HepG2 (cell line): ENCODE measurements at regions not wholly inside any gene's neighbourhood (a gene's known extent, or its start where the extent isn't known, plus 50 kb on each side); places are given as distances from the start of the nearest gene placed in this dataset.

Source experiments
- ATAC-seq: fragments of 200-7000 bp; cut with Tn5 transposase; 3 replicates; pipeline ENCODE4 v1.9.1; 2020; ENCODE audit warnings: mild to moderate bottlenecking, moderate library complexity
- BruUV-seq: library from RNA; stranded (reverse); fragments of 400-500 nt; replicated peaks from 2 replicates; lab custom pipeline; 2021; lab: Mats Ljungman, UMichigan
- CTCF ChIA-PET: fragments of 300-600 bp; formaldehyde crosslinking; extraction: SDS; loops from one replicate; lab custom pipeline; 2021; ENCODE audit warnings: low total read pairs, inconsistent platforms, low intra/inter-chr PET ratio; lab: Yijun Ruan, JAX
- POLR2A ChIA-PET: fragments of 350-600 bp; sonication (Branson Sonifier 250); formaldehyde crosslinking; loops from one replicate; lab custom pipeline; 2020; ENCODE audit warnings: antibody characterized with exemption, inconsistent platforms; lab: Yijun Ruan, JAX
- DNase-seq: peaks from one replicate; pipeline ENCODE4 v3.0.0-alpha.2; 2015; ENCODE audit warnings: low spot score
- FAIRE-seq: peaks from 3 replicates; lab custom pipeline; 2011; peaks lifted over from hg19 to GRCh38; lab: Jason Lieb, UNC
- H2AFZ ChIP-seq: one replicate; pipeline ENCODE4 v1.6.1; 2011; ENCODE audit warnings: low read length, inconsistent platforms
- H3K27ac ChIP-seq: fragments of 300-600 bp; 3 replicates; pipeline ENCODE4 v1.8.0; 2011; ENCODE audit warnings: mixed run types, mild to moderate bottlenecking, mixed read lengths, low read length, inconsistent platforms; ENCODE audit not compliant: insufficient read depth; ENCODE audit errors: extremely low read length
- H3K27me3 ChIP-seq, 2 experiments: fragments of 200-600 bp in 1 of 2; 2 replicates in 1 of 2; 3 replicates in 1 of 2; pipeline versions ENCODE4 v1.6.0 to v1.8.0; 2011; ENCODE audit warnings: low read length in 2 of 2, mild to moderate bottlenecking in 2 of 2, moderate library complexity in 2 of 2, inconsistent platforms in 1 of 2; ENCODE audit not compliant: insufficient read depth in 2 of 2, control insufficient read depth in 1 of 2
- H3K36me3 ChIP-seq, 2 experiments: fragments of 200-600 bp in 1 of 2; replicated peaks in 1 of 2; 2 replicates in 1 of 2; 3 replicates in 1 of 2; pipeline versions ENCODE4 v1.5.1 to v1.8.0; 2011; ENCODE audit warnings: low read length in 2 of 2, inconsistent platforms in 1 of 2; ENCODE audit not compliant: insufficient read depth in 2 of 2, control insufficient read depth in 1 of 2
- H3K4me1 ChIP-seq: 2 replicates; pipeline ENCODE4 v1.5.1; 2012; ENCODE audit warnings: low read length, inconsistent platforms; ENCODE audit not compliant: insufficient read depth
- H3K4me2 ChIP-seq: 2 replicates; pipeline ENCODE4 v1.6.0; 2011; ENCODE audit warnings: low read depth, low read length, inconsistent platforms
- H3K4me3 ChIP-seq, 3 experiments: fragments of 200-600 bp in 1 of 3; sonication (generic), shearing (Covaris generic) in 1 of 3; replicated peaks in 1 of 3; 2 replicates each; pipeline ENCODE4 v1.5.1; 2011 to 2016; ENCODE audit warnings: low read length in 3 of 3, inconsistent platforms in 2 of 3, low read depth in 2 of 3, mild to moderate bottlenecking in 2 of 3, control low read depth in 1 of 3, mixed read lengths in 1 of 3; ENCODE audit not compliant: insufficient read depth in 1 of 3
- H3K79me2 ChIP-seq: one replicate; pipeline ENCODE4 v1.6.1; 2011; ENCODE audit warnings: low read length, inconsistent platforms; ENCODE audit not compliant: insufficient read depth
- H3K9ac ChIP-seq: 2 replicates; pipeline ENCODE4 v1.6.0; 2011; ENCODE audit warnings: mild to moderate bottlenecking, low read depth, low read length, inconsistent platforms; ENCODE audit not compliant: insufficient read depth
- H3K9me3 ChIP-seq: 2 replicates; pipeline ENCODE4 v1.5.1; 2012; ENCODE audit warnings: mild to moderate bottlenecking, low read length
- H4K20me1 ChIP-seq: 2 replicates; pipeline ENCODE4 v1.6.0; 2011; ENCODE audit warnings: inconsistent platforms, mild to moderate bottlenecking, low read length, moderate library complexity; ENCODE audit not compliant: insufficient read depth
- AGO2 ChIP-seq: fragments of 200-400 bp; formaldehyde crosslinking; optimal IDR thresholded peaks from 2 replicates; pipeline ENCODE3; 2017; ENCODE audit warnings: mild to moderate bottlenecking, low read depth, low read length, moderate library complexity
- ETS1 ChIP-seq: sonication (generic); formaldehyde crosslinking; IDR thresholded peaks from 2 replicates; pipeline ENCODE4 v1.4.0; 2020; ENCODE audit warnings: missing genetic modification reagents
- GMEB2 ChIP-seq: IDR thresholded peaks from 2 replicates; pipeline ENCODE4 v1.6.1; 2016; ENCODE audit warnings: missing biosample characterization, missing genetic modification reagents, low read depth
- RARG ChIP-seq: sonication (generic); formaldehyde crosslinking; IDR thresholded peaks from 2 replicates; pipeline ENCODE4 v1.4.0; 2020; ENCODE audit warnings: low read depth, mild to moderate bottlenecking, missing genetic modification reagents
- USF2 ChIP-seq, 2 experiments: sonication (generic) in 1 of 2; formaldehyde crosslinking in 1 of 2; IDR thresholded peaks; 2 replicates each; pipeline versions ENCODE4 v1.5.1 to v1.6.1; 2011 to 2020; ENCODE audit warnings: borderline replicate concordance in 1 of 2, low read depth in 1 of 2, low read length in 1 of 2, mild to moderate bottlenecking in 1 of 2, missing genetic modification reagents in 1 of 2, moderate library complexity in 1 of 2
- ZNF18 ChIP-seq: sonication (generic); formaldehyde crosslinking; IDR thresholded peaks from 2 replicates; pipeline ENCODE4 v1.8.0; 2022; ENCODE audit warnings: mild to moderate bottlenecking, missing genetic modification reagents; ENCODE audit not compliant: insufficient replicate concordance
- ZNF430 ChIP-seq: sonication (generic); formaldehyde crosslinking; IDR thresholded peaks from 2 replicates; pipeline ENCODE4 v1.9.0; 2021; ENCODE audit warnings: mild to moderate bottlenecking, missing genetic modification reagents
- ZNF484 ChIP-seq: sonication (generic); formaldehyde crosslinking; IDR thresholded peaks from 2 replicates; pipeline ENCODE4 v1.5.1; 2020; ENCODE audit warnings: mild to moderate bottlenecking, low read depth, missing genetic modification reagents, borderline replicate concordance
- ZNF652 ChIP-seq: IDR thresholded peaks from 2 replicates; pipeline ENCODE4 v1.6.1; 2016; ENCODE audit warnings: low read depth, borderline replicate concordance
- ZNF687 ChIP-seq: sonication (generic); formaldehyde crosslinking; IDR thresholded peaks from 2 replicates; pipeline ENCODE4 v1.5.1; 2020; ENCODE audit warnings: mild to moderate bottlenecking, missing genetic modification reagents, moderate library complexity
- ZNF775 ChIP-seq: sonication (generic); formaldehyde crosslinking; IDR thresholded peaks from 2 replicates; pipeline ENCODE4 v1.4.0; 2020; ENCODE audit warnings: missing genetic modification reagents, mild to moderate bottlenecking, moderate library complexity, borderline replicate concordance
- ZNF891 ChIP-seq: sonication (generic); formaldehyde crosslinking; IDR thresholded peaks from 2 replicates; pipeline ENCODE4 v1.5.0; 2020; ENCODE audit warnings: mild to moderate bottlenecking, missing genetic modification reagents
- WGBS: methylation state at CpG from one replicate; pipeline ENCODE4 v1.1.6; 2017; ENCODE audit warnings: low lambda C conversion rate; 5-methylcytosine and 5-hydroxymethylcytosine counted together
- in situ Hi-C: cut with HindIII; loops from 2 replicates; pipeline ENCODE4 v1.10.0; 2017; ENCODE audit warnings: low pct_unique_long_range_greater_than_20kb; ENCODE audit not compliant: extremely low pct_ligation_motif_present
- intact Hi-C: fragments of 100-400 bp; cut with micrococcal nuclease; formaldehyde crosslinking; loops from one replicate; pipeline ENCODE4 v1.10.0; 2022; ENCODE audit not compliant: unreplicated experiment

DNA sequence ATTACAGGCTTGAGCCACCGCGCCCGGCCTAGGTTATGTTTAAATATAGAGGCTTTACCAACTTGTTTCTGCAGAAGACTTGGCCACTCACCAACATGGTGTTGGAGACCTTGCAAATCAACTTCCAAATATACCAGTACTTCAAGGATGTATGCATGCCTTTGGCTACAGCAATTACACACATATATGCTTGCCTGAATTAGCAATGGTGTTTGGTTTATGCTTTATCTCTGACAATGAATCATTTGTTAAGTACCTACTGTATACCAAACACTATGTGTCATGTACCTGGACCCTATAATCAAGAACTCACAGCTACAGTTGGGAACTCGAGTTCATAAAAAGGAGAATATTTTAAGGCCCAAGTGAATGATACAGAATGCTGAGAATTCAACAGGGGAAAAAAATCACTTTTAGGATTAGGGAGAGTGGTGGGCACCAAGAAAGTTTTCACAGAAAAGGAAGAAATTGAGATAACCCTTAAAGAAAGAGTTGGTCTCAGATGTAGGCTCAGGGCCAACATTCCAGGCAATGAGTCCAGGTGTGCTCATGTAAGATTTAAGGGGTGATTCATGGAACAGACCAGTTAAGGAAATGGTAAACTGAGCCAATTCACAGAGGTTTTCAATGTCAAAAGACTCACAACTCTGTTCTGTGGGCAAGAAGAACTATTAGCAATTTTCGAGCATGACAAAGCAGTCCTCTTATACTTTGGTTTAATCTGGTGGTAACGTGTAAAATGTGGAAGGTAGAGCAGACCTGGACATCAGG, 98.9 kb downstream of the BCOR start:
- Histone ChIP-seq H3K27ac (no peak overlapping the region), H3K27me3 (no peaks in the 10 kb centered on the region), H4K20me1 (no peaks in the 10 kb centered on the region), H2AFZ (no peak overlapping the region), H3K79me2 (no peaks in the 10 kb centered on the region), H3K4me3 (no peak overlapping the region), H3K9me3 (no peaks in the 10 kb centered on the region), H3K36me3 (no peaks in the 10 kb centered on the region), H3K4me1 (peaks cover 49% of the 10 kb centered on the region), H3K4me2 (no peak overlapping the region), H3K9ac (no peak overlapping the region)
- no peak for FAIRE-seq
- intact Hi-C loops = no loop called here
- POLR2A ChIA-PET = no interaction called here
- TF ChIP-seq AGO2 (no peak), RARG (CRISPR knock-in tag) (no peak), ETS1 (CRISPR knock-in tag) (no peak), ZNF18 (CRISPR knock-in tag) (no peak), ZNF430 (no peak), ZNF652 (no peak), ZNF484 (CRISPR knock-in tag) (no peak), USF2 (IDR thresholded peaks at IDR 0.05; ENCODE audit: low read depth, low read length) (no peak), USF2 (CRISPR knock-in tag; IDR thresholded peaks at IDR 0.05; ENCODE audit: borderline replicate concordance) (no peak), ZNF891 (CRISPR knock-in tag) (no peak), ZNF687 (CRISPR knock-in tag) (no peak), GMEB2 (CRISPR knock-in tag) (no peak), ZNF775 (CRISPR knock-in tag) (no peak)
- in situ Hi-C loops = no loop called here
- no TSS peak for BruUV-seq
- WGBS = 98% methylated on average over 6 of the region's 6 CpGs
- DNase-seq = no peak
- no peak for ATAC-seq
- CTCF ChIA-PET = no interaction called here
